GM10266 (cell line): ENCODE measurements at regions not wholly inside any gene's neighbourhood (a gene's known extent, or its start where the extent isn't known, plus 50 kb on each side); places are given as distances from the start of the nearest gene placed in this dataset.

Experiments
- DNase-seq: peaks from one replicate; pipeline ENCODE4 v3.0.0; 2012; ENCODE audit errors: extremely low spot score
- TF ChIP-seq, protein P1 (sequence below): IDR thresholded peaks from 2 replicates; pipeline ENCODE4 v1.5.1; 2012; ENCODE audit warnings: mild to moderate bottlenecking, low read depth; ENCODE audit not compliant: control insufficient read depth, insufficient read depth; ENCODE audit errors: missing control alignments

DNA sequence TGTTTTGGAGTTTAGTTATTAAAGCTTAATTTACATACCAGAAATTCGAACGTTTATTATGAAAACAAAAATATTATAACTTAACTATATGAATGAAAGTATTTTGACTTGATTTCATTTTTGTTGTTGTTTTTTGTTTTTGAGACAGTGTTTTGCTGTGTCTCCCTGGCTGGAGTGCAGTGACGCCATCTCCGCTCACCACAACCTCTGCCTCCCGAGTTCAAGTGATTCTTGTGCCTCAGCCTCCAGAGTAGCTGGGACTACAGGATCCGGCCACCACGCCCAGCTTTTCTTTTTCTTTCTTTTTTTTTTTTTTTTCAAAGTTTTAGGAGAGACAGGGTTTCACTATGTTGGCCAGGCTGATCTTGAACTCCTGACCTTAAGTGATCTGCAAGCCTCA lies 392.6 kb downstream of the PCDH17 start:
- DNase-seq, result no peak
- TF ChIP-seq, protein P1, sequence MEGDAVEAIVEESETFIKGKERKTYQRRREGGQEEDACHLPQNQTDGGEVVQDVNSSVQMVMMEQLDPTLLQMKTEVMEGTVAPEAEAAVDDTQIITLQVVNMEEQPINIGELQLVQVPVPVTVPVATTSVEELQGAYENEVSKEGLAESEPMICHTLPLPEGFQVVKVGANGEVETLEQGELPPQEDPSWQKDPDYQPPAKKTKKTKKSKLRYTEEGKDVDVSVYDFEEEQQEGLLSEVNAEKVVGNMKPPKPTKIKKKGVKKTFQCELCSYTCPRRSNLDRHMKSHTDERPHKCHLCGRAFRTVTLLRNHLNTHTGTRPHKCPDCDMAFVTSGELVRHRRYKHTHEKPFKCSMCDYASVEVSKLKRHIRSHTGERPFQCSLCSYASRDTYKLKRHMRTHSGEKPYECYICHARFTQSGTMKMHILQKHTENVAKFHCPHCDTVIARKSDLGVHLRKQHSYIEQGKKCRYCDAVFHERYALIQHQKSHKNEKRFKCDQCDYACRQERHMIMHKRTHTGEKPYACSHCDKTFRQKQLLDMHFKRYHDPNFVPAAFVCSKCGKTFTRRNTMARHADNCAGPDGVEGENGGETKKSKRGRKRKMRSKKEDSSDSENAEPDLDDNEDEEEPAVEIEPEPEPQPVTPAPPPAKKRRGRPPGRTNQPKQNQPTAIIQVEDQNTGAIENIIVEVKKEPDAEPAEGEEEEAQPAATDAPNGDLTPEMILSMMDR, result no peak

DNA sequence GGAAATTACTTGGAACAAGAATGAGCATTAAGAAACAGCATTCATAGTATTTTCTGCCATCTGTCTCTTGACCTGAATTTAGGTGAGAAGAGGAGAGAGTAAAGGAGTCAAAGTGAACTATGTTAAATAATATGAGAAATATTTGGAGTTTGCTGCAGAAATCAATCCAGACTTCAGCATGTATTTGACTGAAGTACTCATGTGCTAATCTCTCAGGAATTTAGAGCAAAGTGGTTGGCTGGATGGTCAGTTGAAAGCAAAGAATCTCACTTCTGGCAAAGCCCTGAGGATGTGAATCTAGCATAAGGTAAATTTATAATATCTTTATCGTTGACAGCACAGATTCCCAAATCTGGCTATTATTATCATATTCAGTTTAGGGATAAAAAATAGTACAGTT lies 394.3 kb downstream of the PCDH17 start:
- TF ChIP-seq, protein P1, result no peak
- DNase-seq, result no peak

- TF ChIP-seq, protein P1, result no peak
- DNase-seq, result no peak
These were observed 401.3 kb downstream of the PCDH17 start for GRCh38 chr13:58032676-58033460.

- TF ChIP-seq, protein P1, result no peak
- DNase-seq, result no peak
These were observed 412.4 kb downstream of the PCDH17 start for GRCh38 chr13:58043971-58044370.

DNA sequence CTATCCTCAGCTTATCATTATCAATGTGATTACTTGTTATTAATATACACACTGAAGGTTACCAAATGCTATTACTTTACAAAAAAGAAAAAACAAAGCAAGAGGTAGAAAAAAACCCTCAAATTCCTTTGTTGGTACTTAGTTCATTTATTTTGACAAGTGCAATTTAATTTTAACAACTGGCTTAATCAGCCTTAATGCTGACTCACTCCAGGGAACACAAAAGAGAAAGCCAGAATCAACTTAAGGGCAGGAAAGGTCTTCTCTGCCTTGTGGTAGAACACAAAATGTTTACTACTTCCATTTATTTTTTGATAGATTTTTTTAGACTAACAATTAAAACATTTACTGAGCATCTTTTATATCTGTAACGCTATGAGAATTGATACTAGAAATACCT lies 417.1 kb downstream of the PCDH17 start:
- DNase-seq, result no peak
- TF ChIP-seq, protein P1, result no peak

GRCh38 chr13:58051396-58051795 lies 419.9 kb downstream of the PCDH17 start:
- DNase-seq, result no peak
- TF ChIP-seq, protein P1, result no peak

DNA sequence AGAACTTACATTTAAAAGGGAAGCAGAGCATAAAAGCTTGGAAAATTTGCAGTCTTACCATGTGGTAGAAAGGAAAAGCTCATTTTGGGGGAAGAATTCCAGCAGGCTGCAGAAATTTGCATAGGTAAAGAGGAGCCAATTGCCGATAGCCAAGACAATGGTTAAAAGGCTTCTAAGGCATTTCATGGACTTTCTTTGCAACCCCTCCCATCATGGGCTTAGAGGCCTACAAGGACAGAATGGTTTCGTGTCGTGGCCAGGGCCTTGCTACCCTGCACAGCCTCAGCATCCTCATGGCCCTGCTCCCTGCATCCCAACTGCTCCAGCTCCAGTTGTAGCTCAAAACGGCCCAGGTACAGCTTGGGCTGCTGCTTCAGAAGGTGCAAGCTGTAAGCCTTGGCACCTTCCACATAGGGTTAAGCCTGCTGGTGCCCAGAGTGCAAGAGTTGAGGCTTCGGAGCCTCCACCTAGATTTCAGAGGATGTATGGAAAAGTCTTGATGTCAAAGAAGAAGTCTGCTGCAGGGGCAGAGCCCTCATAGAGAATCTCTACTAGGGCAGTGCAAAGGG lies 420.3 kb downstream of the PCDH17 start:
- TF ChIP-seq, protein P1, result no peak
- no peak for DNase-seq
